ENCODE measurements at regions not wholly inside any gene's neighbourhood (a gene's known extent, or its start where the extent isn't known, plus 50 kb on each side); places are given as distances from the start of the nearest gene placed in this dataset.
"Not testable (repeated sequence)": the region's sequence is repeated elsewhere in the genome, so short reads cannot be mapped to it uniquely, and the experiment has no call there.

DNA sequence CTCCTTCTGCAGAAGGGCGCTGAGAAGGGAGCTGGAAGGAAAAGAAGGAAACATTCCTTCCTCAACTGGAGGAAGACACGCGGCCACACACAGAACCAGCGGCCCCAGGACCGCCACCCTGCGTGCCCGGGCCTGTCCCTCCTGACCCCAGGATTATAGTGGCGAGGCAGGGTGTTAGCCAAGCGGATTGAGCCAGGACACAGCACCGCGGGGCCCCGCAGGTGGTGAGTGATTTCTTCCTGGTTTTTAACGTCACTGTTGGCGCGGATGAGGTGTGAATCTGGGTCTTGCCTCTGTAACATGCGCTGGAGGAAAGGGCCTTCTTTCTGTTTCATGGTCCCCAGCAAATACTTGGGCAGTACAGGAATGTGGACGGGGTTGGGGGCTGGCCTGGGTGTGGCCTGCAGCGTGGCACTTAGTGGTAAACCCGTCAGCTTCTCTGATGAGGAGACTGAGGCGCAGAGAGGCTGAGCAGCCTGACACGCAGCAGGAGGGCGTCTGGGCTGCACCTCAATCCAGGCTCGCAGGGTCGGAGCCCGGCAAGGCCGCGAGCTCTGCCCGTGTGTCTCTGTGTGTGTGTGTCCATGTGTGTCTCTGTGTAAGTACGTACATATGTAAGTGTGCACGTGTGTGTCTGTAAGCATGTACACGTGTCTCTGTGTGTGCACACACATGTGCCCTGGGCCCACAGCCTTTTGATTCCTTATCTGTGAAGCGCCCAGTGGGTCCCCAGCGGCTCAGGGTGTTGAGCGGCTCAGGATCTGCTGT is 158.4 kb upstream of the ZNF469 start:
- H3K36me3 ChIP-seq (ENCODE audit: control insufficient read depth in 2 of 2, extremely low read depth in 1 of 2, insufficient read depth in 1 of 2, low read length in 1 of 2); ATAC-seq (replicated peaks in 1 of 4); H3K4me3 ChIP-seq (ENCODE audit: control insufficient read depth in 1 of 2, extremely low read depth in 1 of 2, low read length in 1 of 2); H3K27ac ChIP-seq (ENCODE audit: low read length); H3K4me1 Mint-ChIP-seq; H3K4me3 Mint-ChIP-seq; H3K9me3 ChIP-seq; H3K27ac Mint-ChIP-seq; H3K4me1 ChIP-seq (ENCODE audit: control insufficient read depth in 1 of 2, extremely low read depth in 1 of 2, insufficient read depth in 2 of 2, low read length in 2 of 2); DNase-seq; H3K9me3 Mint-ChIP-seq; H3K36me3 Mint-ChIP-seq; POLR2A ChIA-PET; CTCF ChIA-PET: not testable (repeated sequence)
- H3K27me3 ChIP-seq (replicated peaks in 1 of 2; ENCODE audit: control insufficient read depth in 2 of 2, extremely low read depth in 1 of 2, insufficient read depth in 2 of 2, low read length in 1 of 2) = peaks cover 0 to 15% of the 10 kb centered on the region in 2 experiments
- 86% methylated on average over 26 of the region's 34 CpGs for WGBS (ENCODE audit: insufficient coverage)
- peaks cover 12 to 40% of the 10 kb centered on the region in 2 donors for H3K27me3 Mint-ChIP-seq

DNA sequence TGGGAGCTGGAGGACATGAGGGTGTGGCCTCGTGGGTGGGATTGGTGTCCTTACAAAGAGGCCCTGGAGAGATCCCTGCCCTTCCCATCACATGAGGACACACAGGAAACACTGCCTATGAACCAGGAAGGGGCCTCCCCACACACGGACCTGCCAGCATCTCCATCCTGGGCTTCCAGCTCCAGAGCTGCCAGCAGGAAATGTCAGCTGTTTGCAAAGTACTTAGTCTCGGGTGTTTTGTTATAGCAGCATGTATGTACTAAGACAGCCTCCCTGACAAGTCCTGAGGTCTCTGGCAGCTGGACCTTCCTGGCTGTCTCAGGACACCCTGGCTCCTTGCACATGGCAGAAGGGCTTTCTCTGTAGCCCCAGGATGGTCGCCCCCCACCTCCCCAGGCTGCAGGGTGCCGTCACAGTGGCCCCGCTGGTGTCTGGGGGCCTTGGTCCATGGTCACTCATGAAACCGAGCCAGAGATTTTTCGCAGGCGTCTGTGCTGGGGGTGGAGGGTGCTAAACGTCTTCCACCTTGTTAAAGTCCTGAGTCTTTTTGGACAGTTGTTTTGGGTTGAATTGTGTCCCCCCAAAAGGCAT is 157.0 kb upstream of the ZNF469 start:
- H3K4me3 ChIP-seq (ENCODE audit: control insufficient read depth in 1 of 2, extremely low read depth in 1 of 2, low read length in 1 of 2); H3K4me1 Mint-ChIP-seq; H3K36me3 Mint-ChIP-seq; POLR2A ChIA-PET; H3K9me3 Mint-ChIP-seq; H3K4me3 Mint-ChIP-seq; H3K27ac Mint-ChIP-seq; H3K36me3 ChIP-seq (ENCODE audit: control insufficient read depth in 2 of 2, extremely low read depth in 1 of 2, insufficient read depth in 1 of 2, low read length in 1 of 2); H3K4me1 ChIP-seq (ENCODE audit: control insufficient read depth in 1 of 2, extremely low read depth in 1 of 2, insufficient read depth in 2 of 2, low read length in 2 of 2); CTCF ChIA-PET; H3K27ac ChIP-seq (ENCODE audit: low read length); DNase-seq; H3K9me3 ChIP-seq; ATAC-seq (replicated peaks in 1 of 4): not testable (repeated sequence)
- WGBS (ENCODE audit: insufficient coverage) = 96% methylated on average over 4 of the region's 10 CpGs
- H3K27me3 Mint-ChIP-seq = peaks cover 12 to 30% of the 10 kb centered on the region in 2 donors
- peaks cover 0 to 10% of the 10 kb centered on the region in 2 experiments for H3K27me3 ChIP-seq (replicated peaks in 1 of 2; ENCODE audit: control insufficient read depth in 2 of 2, extremely low read depth in 1 of 2, insufficient read depth in 2 of 2, low read length in 1 of 2)

DNA sequence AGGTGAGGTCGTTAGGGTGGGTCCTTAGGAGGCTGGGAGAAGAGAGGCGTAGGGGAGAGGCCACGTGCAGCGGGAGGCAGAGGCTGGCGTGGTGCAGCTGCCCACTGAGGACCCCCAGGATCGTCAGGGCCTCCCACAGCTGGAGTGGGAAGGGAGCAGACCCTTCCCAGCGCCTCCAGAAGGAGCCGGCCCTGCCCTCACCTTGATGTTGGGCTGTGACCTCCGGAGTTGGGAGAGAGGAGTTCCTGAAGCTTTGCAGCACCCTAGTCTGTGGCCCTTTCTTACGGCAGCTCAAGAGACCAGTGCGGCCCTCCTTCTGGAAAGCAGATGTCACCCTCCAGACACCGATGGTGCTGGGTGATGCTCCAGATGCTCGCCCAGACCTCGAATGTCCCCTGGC is 156.5 kb upstream of the ZNF469 start:
- H3K36me3 ChIP-seq (ENCODE audit: control insufficient read depth in 2 of 2, extremely low read depth in 1 of 2, insufficient read depth in 1 of 2, low read length in 1 of 2); H3K4me1 ChIP-seq (ENCODE audit: control insufficient read depth in 1 of 2, extremely low read depth in 1 of 2, insufficient read depth in 2 of 2, low read length in 2 of 2); H3K9me3 ChIP-seq; DNase-seq; H3K27ac ChIP-seq (ENCODE audit: low read length); CTCF ChIA-PET; ATAC-seq (replicated peaks in 1 of 4); POLR2A ChIA-PET; H3K27me3 ChIP-seq (replicated peaks in 1 of 2; ENCODE audit: control insufficient read depth in 2 of 2, extremely low read depth in 1 of 2, insufficient read depth in 2 of 2, low read length in 1 of 2); H3K27ac Mint-ChIP-seq; H3K4me3 ChIP-seq (ENCODE audit: control insufficient read depth in 1 of 2, extremely low read depth in 1 of 2, low read length in 1 of 2); H3K36me3 Mint-ChIP-seq; H3K4me3 Mint-ChIP-seq; H3K4me1 Mint-ChIP-seq; H3K9me3 Mint-ChIP-seq: not testable (repeated sequence)
- WGBS (ENCODE audit: insufficient coverage) = 79% methylated on average over 2 of the region's 14 CpGs
- H3K27me3 Mint-ChIP-seq = peaks cover 10 to 24% of the 10 kb centered on the region in 2 donors

DNA sequence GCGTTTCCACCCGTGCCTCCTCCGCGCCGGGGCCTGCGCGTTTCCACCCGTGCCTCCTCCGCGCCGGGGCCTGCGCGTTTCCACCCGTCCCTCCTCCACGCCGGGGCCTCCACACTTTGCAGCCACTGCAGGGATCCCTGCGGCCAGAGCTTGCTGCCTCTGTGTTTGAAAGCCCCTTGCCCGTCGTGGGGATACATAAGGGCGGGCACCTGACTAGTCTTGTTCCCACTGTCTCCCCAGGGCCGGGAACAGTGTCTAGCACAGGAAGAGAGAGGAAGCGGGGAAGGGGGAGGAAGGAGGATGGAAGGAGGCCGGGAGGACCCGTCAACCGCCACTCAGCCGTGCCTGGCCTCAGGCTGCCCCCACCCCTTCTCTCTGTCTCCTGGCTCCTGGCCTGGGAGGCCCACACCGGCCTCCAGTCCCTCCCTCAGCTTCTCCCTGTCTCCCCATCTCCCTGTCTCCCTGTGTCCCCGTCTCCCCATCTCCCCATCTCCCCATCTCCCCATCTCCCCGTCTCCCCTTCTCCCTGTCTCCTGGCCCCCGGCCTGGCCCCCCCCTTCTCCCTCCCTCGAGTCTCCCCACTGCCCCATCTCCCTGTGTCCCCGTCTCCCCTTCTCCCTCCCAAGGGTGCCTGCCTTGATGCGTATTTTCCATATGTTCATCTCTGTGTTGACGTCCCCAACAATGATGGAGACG is 155.6 kb upstream of the ZNF469 start:
- H3K36me3 ChIP-seq (ENCODE audit: control insufficient read depth in 2 of 2, extremely low read depth in 1 of 2, insufficient read depth in 1 of 2, low read length in 1 of 2); DNase-seq; H3K9me3 Mint-ChIP-seq; H3K9me3 ChIP-seq; H3K4me3 Mint-ChIP-seq; H3K4me1 Mint-ChIP-seq; H3K27me3 ChIP-seq (replicated peaks in 1 of 2; ENCODE audit: control insufficient read depth in 2 of 2, extremely low read depth in 1 of 2, insufficient read depth in 2 of 2, low read length in 1 of 2); ATAC-seq (replicated peaks in 1 of 4); H3K27ac ChIP-seq (ENCODE audit: low read length); H3K4me1 ChIP-seq (ENCODE audit: control insufficient read depth in 1 of 2, extremely low read depth in 1 of 2, insufficient read depth in 2 of 2, low read length in 2 of 2); H3K27ac Mint-ChIP-seq; H3K4me3 ChIP-seq (ENCODE audit: control insufficient read depth in 1 of 2, extremely low read depth in 1 of 2, low read length in 1 of 2); CTCF ChIA-PET; H3K36me3 Mint-ChIP-seq; POLR2A ChIA-PET: not testable (repeated sequence)
- H3K27me3 Mint-ChIP-seq = peaks cover 1 to 16% of the 10 kb centered on the region in 2 donors
- WGBS (ENCODE audit: insufficient coverage) = 78% methylated on average over 5 of the region's 35 CpGs

- H3K27ac Mint-ChIP-seq; DNase-seq; H3K4me1 Mint-ChIP-seq; H3K4me3 ChIP-seq (ENCODE audit: control insufficient read depth in 1 of 2, extremely low read depth in 1 of 2, low read length in 1 of 2); H3K27me3 ChIP-seq (replicated peaks in 1 of 2; ENCODE audit: control insufficient read depth in 2 of 2, extremely low read depth in 1 of 2, insufficient read depth in 2 of 2, low read length in 1 of 2); ATAC-seq (replicated peaks in 1 of 4); H3K9me3 Mint-ChIP-seq; POLR2A ChIA-PET; H3K4me1 ChIP-seq (ENCODE audit: control insufficient read depth in 1 of 2, extremely low read depth in 1 of 2, insufficient read depth in 2 of 2, low read length in 2 of 2); H3K9me3 ChIP-seq; H3K4me3 Mint-ChIP-seq; CTCF ChIA-PET; H3K27ac ChIP-seq (ENCODE audit: low read length); H3K36me3 Mint-ChIP-seq; H3K36me3 ChIP-seq (ENCODE audit: control insufficient read depth in 2 of 2, extremely low read depth in 1 of 2, insufficient read depth in 1 of 2, low read length in 1 of 2): not testable (repeated sequence)
- peaks cover 0 to 16% of the 10 kb centered on the region in 2 donors for H3K27me3 Mint-ChIP-seq
- WGBS (ENCODE audit: insufficient coverage) = 85% methylated on average over 16 of the region's 36 CpGs
These were observed 154.9 kb upstream of the ZNF469 start for GRCh38 chr16:88227722-88228482.

DNA sequence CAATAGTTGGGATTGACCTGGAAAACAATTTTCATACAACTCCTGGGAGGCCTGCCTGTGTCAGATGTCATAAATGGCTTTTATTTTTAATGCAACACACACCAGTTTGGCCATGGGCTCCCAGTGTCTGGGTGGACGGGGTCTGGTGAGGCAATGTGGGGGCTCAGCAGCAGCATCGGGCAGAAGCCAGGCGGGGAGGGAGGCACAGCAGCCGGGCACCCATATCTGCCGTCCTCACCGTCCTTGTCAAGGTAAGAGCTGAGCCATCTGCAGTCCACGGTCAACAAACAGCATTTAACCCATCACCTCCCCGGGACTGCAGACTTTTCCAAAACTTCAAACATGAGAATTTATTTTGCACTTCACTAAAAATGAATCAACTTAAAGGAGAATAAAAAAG is 154.0 kb upstream of the ZNF469 start:
- H3K4me3 Mint-ChIP-seq; DNase-seq; CTCF ChIA-PET; H3K4me1 ChIP-seq (ENCODE audit: control insufficient read depth in 1 of 2, extremely low read depth in 1 of 2, insufficient read depth in 2 of 2, low read length in 2 of 2); H3K36me3 ChIP-seq (ENCODE audit: control insufficient read depth in 2 of 2, extremely low read depth in 1 of 2, insufficient read depth in 1 of 2, low read length in 1 of 2); H3K4me3 ChIP-seq (ENCODE audit: control insufficient read depth in 1 of 2, extremely low read depth in 1 of 2, low read length in 1 of 2); H3K27ac Mint-ChIP-seq; H3K9me3 Mint-ChIP-seq; H3K27ac ChIP-seq (ENCODE audit: low read length); H3K9me3 ChIP-seq; H3K4me1 Mint-ChIP-seq; ATAC-seq (replicated peaks in 1 of 4); POLR2A ChIA-PET; H3K36me3 Mint-ChIP-seq; H3K27me3 ChIP-seq (replicated peaks in 1 of 2; ENCODE audit: control insufficient read depth in 2 of 2, extremely low read depth in 1 of 2, insufficient read depth in 2 of 2, low read length in 1 of 2): not testable (repeated sequence)
- no CpG with 5 or more reads among the region's 8 CpGs for WGBS (ENCODE audit: insufficient coverage)
- peaks cover 0 to 16% of the 10 kb centered on the region in 2 donors for H3K27me3 Mint-ChIP-seq

Data from T-cell (primary cell).